GM12878 (cell line): ENCODE measurements at regions not wholly inside any gene's neighbourhood (a gene's known extent, or its start where the extent isn't known, plus 50 kb on each side); places are given as distances from the start of the nearest gene placed in this dataset.

Experiments
- CTCF ChIP-seq, 3 experiments: IDR thresholded peaks in 2 of 3; conservative IDR thresholded peaks in 1 of 3; 2 replicates each; pipeline ENCODE4 v1.5.1; 2011; ENCODE audit warnings: low read depth in 3 of 3, low read length in 3 of 3, mild to moderate bottlenecking in 3 of 3, control low read depth in 2 of 3, moderate library complexity in 2 of 3, inconsistent platforms in 1 of 3, mixed read lengths in 1 of 3; ENCODE audit not compliant: control insufficient read depth in 2 of 3, insufficient read depth in 1 of 3; ENCODE audit errors: extremely low read depth in 1 of 3
- HDAC6 ChIP-seq: fragments of 200-600 bp; sonication (generic); IDR thresholded peaks from one replicate; pipeline ENCODE4 v1.8.0; 2017; ENCODE audit warnings: antibody characterized with exemption; ENCODE audit not compliant: unreplicated experiment
- IKZF2 ChIP-seq, 2 experiments: fragments of 450-650 bp; IDR thresholded peaks; 2 replicates each; pipeline ENCODE4 v1.6.1; 2017; ENCODE audit warnings: mild to moderate bottlenecking in 2 of 2, moderate library complexity in 2 of 2
- MXI1 ChIP-seq: fragments of 150-350 bp; IDR thresholded peaks from 2 replicates; pipeline ENCODE4 v1.6.1; 2011; ENCODE audit warnings: low read depth, mild to moderate bottlenecking, inconsistent platforms, low read length, improper control_type of control experiment
- POLR2A ChIP-seq: IDR thresholded peaks from 2 replicates; pipeline ENCODE4 v1.6.1; 2011; ENCODE audit warnings: low read depth, mild to moderate bottlenecking, low read length
- RAD51 ChIP-seq: fragments of 450-650 bp; IDR thresholded peaks from 2 replicates; pipeline ENCODE4 v1.6.1; 2016; ENCODE audit warnings: moderate library complexity, mild to moderate bottlenecking, inconsistent platforms
- SMC3 ChIP-seq: IDR thresholded peaks from 2 replicates; pipeline ENCODE4 v1.6.1; 2011; ENCODE audit warnings: low read length, improper control_type of control experiment, borderline replicate concordance
- SREBF1 ChIP-seq: IDR thresholded peaks from 2 replicates; pipeline ENCODE4 v1.6.1; 2012; ENCODE audit warnings: mild to moderate bottlenecking, low read length
- SRF ChIP-seq, 2 experiments: IDR thresholded peaks; 2 replicates each; pipeline ENCODE4 v1.6.1; 2011; ENCODE audit warnings: low read depth in 2 of 2, low read length in 2 of 2, mild to moderate bottlenecking in 1 of 2, moderate library complexity in 1 of 2
- TAF1 ChIP-seq: IDR thresholded peaks from 2 replicates; pipeline ENCODE4 v1.6.1; 2011; ENCODE audit warnings: mild to moderate bottlenecking, low read depth, low read length, borderline replicate concordance
- TF ChIP-seq, protein P1 (sequence below): IDR thresholded peaks from 2 replicates; pipeline ENCODE4 v1.6.1; 2012; ENCODE audit warnings: low read depth, low read length, improper control_type of control experiment
- TF ChIP-seq, protein P2 (sequence below): IDR thresholded peaks from 2 replicates; pipeline ENCODE4 v1.6.1; 2011; ENCODE audit warnings: low read depth, mild to moderate bottlenecking, low read length, moderate library complexity, borderline replicate concordance; ENCODE audit errors: extremely low read depth

GRCh38 chr2:12325806-12326205 is 390.9 kb upstream of the TRIB2 start:
- TF ChIP-seq CTCF (IDR thresholded peaks at IDR 0.05 in 2 of 3, conservative IDR thresholded peaks at IDR 0.05 in 1 of 3; ENCODE audit: control insufficient read depth in 2 of 3, extremely low read depth in 1 of 3, insufficient read depth in 1 of 3, low read depth in 3 of 3, low read length in 3 of 3) (no peak), SMC3 (no peak), POLR2A (no peak), IKZF2 (IDR thresholded peaks at IDR 0.05) (no peak), SREBF1 (no peak), HDAC6 (no peak), SRF (IDR thresholded peaks at IDR 0.05; ENCODE audit: low read depth in 2 of 2, low read length in 2 of 2) (no peak), TAF1 (no peak), MXI1 (no peak), RAD51 (no peak)
- TF ChIP-seq, protein P1, sequence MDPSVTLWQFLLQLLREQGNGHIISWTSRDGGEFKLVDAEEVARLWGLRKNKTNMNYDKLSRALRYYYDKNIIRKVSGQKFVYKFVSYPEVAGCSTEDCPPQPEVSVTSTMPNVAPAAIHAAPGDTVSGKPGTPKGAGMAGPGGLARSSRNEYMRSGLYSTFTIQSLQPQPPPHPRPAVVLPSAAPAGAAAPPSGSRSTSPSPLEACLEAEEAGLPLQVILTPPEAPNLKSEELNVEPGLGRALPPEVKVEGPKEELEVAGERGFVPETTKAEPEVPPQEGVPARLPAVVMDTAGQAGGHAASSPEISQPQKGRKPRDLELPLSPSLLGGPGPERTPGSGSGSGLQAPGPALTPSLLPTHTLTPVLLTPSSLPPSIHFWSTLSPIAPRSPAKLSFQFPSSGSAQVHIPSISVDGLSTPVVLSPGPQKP, result no peak
- TF ChIP-seq, protein P2, sequence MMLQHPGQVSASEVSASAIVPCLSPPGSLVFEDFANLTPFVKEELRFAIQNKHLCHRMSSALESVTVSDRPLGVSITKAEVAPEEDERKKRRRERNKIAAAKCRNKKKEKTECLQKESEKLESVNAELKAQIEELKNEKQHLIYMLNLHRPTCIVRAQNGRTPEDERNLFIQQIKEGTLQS, result no peak
